H9 (cell line): ENCODE measurements at regions not wholly inside any gene's neighbourhood (a gene's known extent, or its start where the extent isn't known, plus 50 kb on each side); places are given as distances from the start of the nearest gene placed in this dataset.
"Not testable (repeated sequence)": the region's sequence is repeated elsewhere in the genome, so short reads cannot be mapped to it uniquely, and the experiment has no call there.

Experiments
- DNase-seq: peaks from one replicate; pipeline ENCODE4 v3.0.0-alpha.2; 2017
- H2AFZ ChIP-seq: one replicate; pipeline ENCODE4 v1.6.1; 2013; ENCODE audit warnings: mild to moderate bottlenecking, low read length, control low read depth, moderate library complexity
- H2AK5ac ChIP-seq: 2 replicates; pipeline ENCODE4 v1.6.1; 2013; ENCODE audit warnings: low read length, control low read depth, mixed read lengths; ENCODE audit not compliant: insufficient read length
- H2BK120ac ChIP-seq: one replicate; pipeline ENCODE4 v1.6.1; 2013; ENCODE audit warnings: low read depth, mild to moderate bottlenecking, low read length, control low read depth, inconsistent platforms; ENCODE audit not compliant: poor library complexity, severe bottlenecking
- H2BK12ac ChIP-seq: 2 replicates; pipeline ENCODE4 v1.6.1; 2013; ENCODE audit warnings: low read length, control low read depth, mixed read lengths, low read depth; ENCODE audit not compliant: insufficient read length
- H2BK15ac ChIP-seq: 2 replicates; pipeline ENCODE4 v1.6.1; 2013; ENCODE audit warnings: low read depth, low read length, control low read depth
- H2BK20ac ChIP-seq: one replicate; pipeline ENCODE4 v1.6.1; 2013; ENCODE audit warnings: low read depth, mild to moderate bottlenecking, low read length, control low read depth, inconsistent platforms; ENCODE audit not compliant: poor library complexity, severe bottlenecking
- H2BK5ac ChIP-seq: 2 replicates; pipeline ENCODE4 v1.6.1; 2013; ENCODE audit warnings: low read length, control low read depth, mixed read lengths; ENCODE audit not compliant: insufficient read length
- H3K14ac ChIP-seq: 2 replicates; pipeline ENCODE4 v1.6.1; 2013; ENCODE audit warnings: low read length, control low read depth; ENCODE audit not compliant: insufficient read depth
- H3K18ac ChIP-seq: 2 replicates; pipeline ENCODE4 v1.6.1; 2013; ENCODE audit warnings: low read depth, mild to moderate bottlenecking, mixed read lengths, low read length, control low read depth; ENCODE audit not compliant: insufficient read length
- H3K23ac ChIP-seq: 2 replicates; pipeline ENCODE4 v1.6.1; 2013; ENCODE audit warnings: low read length, control low read depth, mixed read lengths, low read depth; ENCODE audit not compliant: insufficient read length
- H3K23me2 ChIP-seq: 2 replicates; pipeline ENCODE4 v1.6.1; 2013; ENCODE audit warnings: low read depth, mild to moderate bottlenecking, mixed read lengths, low read length, control low read depth; ENCODE audit not compliant: insufficient read length, poor library complexity, severe bottlenecking
- H3K27ac ChIP-seq: 2 replicates; pipeline ENCODE4 v1.5.1; 2013; ENCODE audit warnings: low read length, control low read depth, mixed read lengths, low read depth; ENCODE audit not compliant: insufficient read length
- H3K27me3 ChIP-seq: 2 replicates; pipeline ENCODE4 v1.6.1; 2013; ENCODE audit warnings: low read length, control low read depth, inconsistent platforms; ENCODE audit not compliant: insufficient read depth
- H3K4ac ChIP-seq: 2 replicates; pipeline ENCODE4 v1.6.1; 2013; ENCODE audit warnings: low read depth, mild to moderate bottlenecking, control low read depth, inconsistent platforms, low read length, moderate library complexity
- H3K4me1 ChIP-seq: 2 replicates; pipeline ENCODE4 v1.6.1; 2013; ENCODE audit warnings: low read length, control low read depth, inconsistent platforms; ENCODE audit not compliant: insufficient read depth
- H3K4me2 ChIP-seq: 2 replicates; pipeline ENCODE4 v1.6.1; 2013; ENCODE audit warnings: low read length, control low read depth, mixed read lengths; ENCODE audit not compliant: insufficient read length, insufficient read depth
- H3K56ac ChIP-seq: 2 replicates; pipeline ENCODE4 v1.6.1; 2013; ENCODE audit warnings: low read depth, mild to moderate bottlenecking, mixed read lengths, low read length, control low read depth; ENCODE audit not compliant: insufficient read length
- H3K79me1 ChIP-seq: 2 replicates; pipeline ENCODE4 v1.6.1; 2013; ENCODE audit warnings: low read depth, mild to moderate bottlenecking, moderate library complexity, low read length, control low read depth, inconsistent platforms; ENCODE audit not compliant: insufficient read depth, poor library complexity, severe bottlenecking
- H3K79me2 ChIP-seq: 2 replicates; pipeline ENCODE4 v1.6.1; 2013; ENCODE audit warnings: low read length, control low read depth, inconsistent platforms; ENCODE audit not compliant: insufficient read depth
- H3K9ac ChIP-seq: 2 replicates; pipeline ENCODE4 v1.6.1; 2013; ENCODE audit warnings: low read length, control low read depth, mixed read lengths; ENCODE audit not compliant: insufficient read length; ENCODE audit errors: extremely low read depth
- H3K9me3 ChIP-seq: one replicate; pipeline ENCODE4 v1.6.1; 2013; ENCODE audit warnings: low read depth, low read length, inconsistent platforms; ENCODE audit not compliant: control insufficient read depth
- H3T11ph ChIP-seq: one replicate; pipeline ENCODE4 v1.6.1; 2013; ENCODE audit warnings: mild to moderate bottlenecking, low read length, control low read depth, inconsistent platforms
- H4K20me1 ChIP-seq: one replicate; pipeline ENCODE4 v1.6.1; 2013; ENCODE audit not compliant: control insufficient read depth, insufficient read length, insufficient read depth
- H4K5ac ChIP-seq: 2 replicates; pipeline ENCODE4 v1.6.1; 2013; ENCODE audit warnings: low read depth, mild to moderate bottlenecking, mixed read lengths, low read length, control low read depth; ENCODE audit not compliant: insufficient read length
- H4K8ac ChIP-seq: replicated peaks from 2 replicates; pipeline ENCODE4 v1.6.1; 2013; ENCODE audit warnings: low read length, control low read depth, mixed read lengths, low read depth; ENCODE audit not compliant: insufficient read length
- H4K91ac ChIP-seq: 2 replicates; pipeline ENCODE4 v1.6.1; 2013; ENCODE audit warnings: low read depth, mild to moderate bottlenecking, moderate library complexity, mixed read lengths, low read length, control low read depth; ENCODE audit not compliant: insufficient read length
- H3K27ac Mint-ChIP-seq, 3 experiments: 2 replicates in 2 of 3; 3 replicates in 1 of 3; pipeline ENCODE4 v1.8.0; 2020 to 2021; ENCODE audit warnings: mixed read lengths in 3 of 3, mild to moderate bottlenecking in 1 of 3, moderate library complexity in 1 of 3
- H3K27me3 Mint-ChIP-seq: 2 replicates; pipeline ENCODE4 v1.8.0; 2021; ENCODE audit warnings: low read depth, mild to moderate bottlenecking, moderate library complexity, mixed read lengths
- H3K36me3 Mint-ChIP-seq, 3 experiments: 2 replicates in 2 of 3; 3 replicates in 1 of 3; pipeline ENCODE4 v1.8.0; 2020 to 2021; ENCODE audit warnings: low read depth in 3 of 3, mixed read lengths in 3 of 3; ENCODE audit not compliant: insufficient read depth in 1 of 3
- H3K4me1 Mint-ChIP-seq, 2 experiments: 2 replicates each; pipeline ENCODE4 v1.8.0; 2020; ENCODE audit warnings: mixed read lengths in 2 of 2
- H3K4me3 Mint-ChIP-seq, 2 experiments: 2 replicates in 1 of 2; 3 replicates in 1 of 2; pipeline ENCODE4 v1.8.0; 2020 to 2021; ENCODE audit warnings: mild to moderate bottlenecking in 2 of 2, mixed read lengths in 2 of 2, moderate library complexity in 1 of 2
- H3K9me3 Mint-ChIP-seq, 2 experiments: 2 replicates in 1 of 2; 3 replicates in 1 of 2; pipeline ENCODE4 v1.8.0; 2020; ENCODE audit warnings: mild to moderate bottlenecking in 2 of 2, mixed read lengths in 2 of 2, moderate library complexity in 1 of 2
- WGBS: extraction: QIAGEN DNeasy Blood & Tissue Kit; methylation state at CpG from one replicate; pipeline ENCODE4 v1.1.7; 2013; ENCODE audit warnings: missing lambda C conversion rate, low lambda C conversion rate, mixed read lengths; ENCODE audit not compliant: insufficient read length; ENCODE audit errors: extremely low coverage; 5-methylcytosine and 5-hydroxymethylcytosine counted together
- TF ChIP-seq, protein P1 (sequence below): fragments of 200-600 bp; sonication (generic); conservative IDR thresholded peaks from 3 replicates; pipeline ENCODE4 v1.8.0; 2021; ENCODE audit warnings: antibody characterized with exemption, mild to moderate bottlenecking

DNA sequence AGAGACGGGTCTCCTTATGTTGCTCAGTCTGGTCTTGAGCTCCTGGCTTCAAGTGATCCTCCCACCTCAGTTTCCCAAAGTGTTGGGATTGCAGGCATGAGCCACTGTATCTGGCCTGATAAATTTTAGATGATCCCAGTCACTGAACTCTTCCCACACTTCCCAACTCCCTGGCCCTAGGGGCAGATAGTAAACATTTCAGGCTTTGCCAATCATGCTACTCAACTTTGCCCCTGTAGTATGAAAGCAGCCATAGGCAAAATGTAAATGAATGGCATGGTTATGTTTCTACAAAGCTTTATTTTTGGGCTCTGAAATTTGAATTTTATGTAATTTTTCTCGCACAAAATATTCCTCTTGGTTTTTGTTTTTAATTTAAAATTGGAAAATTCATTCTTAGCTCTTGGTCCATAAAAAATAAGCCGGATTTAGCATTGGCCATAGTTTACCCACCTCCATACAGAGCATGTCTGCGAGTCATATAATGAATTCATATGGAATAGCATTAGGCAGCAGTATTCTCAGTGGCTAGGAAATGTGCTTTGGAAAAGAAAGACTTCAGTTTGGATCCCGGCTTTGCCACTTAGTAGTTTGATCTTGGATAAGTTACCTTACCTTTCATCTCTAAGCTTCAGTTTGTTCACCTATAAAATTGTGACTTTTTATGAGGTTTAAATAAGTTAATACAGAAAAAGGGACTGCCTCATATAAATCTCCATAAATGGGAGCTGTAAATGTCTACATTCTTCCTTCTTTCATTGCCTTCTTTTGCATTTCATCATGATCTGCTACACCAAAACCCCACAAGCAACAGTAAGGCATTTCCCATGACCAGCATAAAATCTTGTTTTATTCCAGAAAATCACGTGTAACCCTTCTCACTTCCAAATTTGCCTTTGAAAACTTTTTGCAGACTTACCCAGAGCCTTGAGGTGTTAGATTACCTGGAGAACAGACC lies 360.3 kb upstream of the TPM1 start:
- no CpG with 5 or more reads among the region's 6 CpGs for WGBS
- Histone ChIP-seq H3K18ac (no peak overlapping the region), H3K4me1 (no peaks in the 10 kb centered on the region), H3K56ac (no peak overlapping the region), H2BK20ac (no peak overlapping the region), H3K23ac (no peak overlapping the region), H2BK120ac (no peak overlapping the region), H4K5ac (no peak overlapping the region), H2BK5ac (no peak overlapping the region), H4K8ac (no peak overlapping the region), H3K14ac (no peak overlapping the region), H3K27me3 (no peaks in the 10 kb centered on the region), H4K91ac (no peak overlapping the region), H4K20me1 (no peaks in the 10 kb centered on the region), H3K9me3 (no peaks in the 10 kb centered on the region), H3K79me1 (no peaks in the 10 kb centered on the region), H2AK5ac (no peak overlapping the region), H3T11ph (no peak overlapping the region), H3K23me2 (no peaks in the 10 kb centered on the region), H3K79me2 (no peaks in the 10 kb centered on the region), H2AFZ (no peak overlapping the region), H3K27ac (no peak overlapping the region), H2BK15ac (no peak overlapping the region), H3K4me2 (no peak overlapping the region), H3K4ac (no peak overlapping the region), H2BK12ac (no peak overlapping the region), H3K9ac (no peak overlapping the region)
- Mint-ChIP-seq H3K9me3 (no peaks in the 10 kb centered on the region), H3K27ac (no peak overlapping the region), H3K4me1 (no peaks in the 10 kb centered on the region), H3K27me3 (no peaks in the 10 kb centered on the region), H3K36me3 (peaks cover 0 to 5% (median 0%) of the 10 kb centered on the region in 3 experiments; a peak in 3 of 7 replicates), H3K4me3 (no peak overlapping the region)
- DNase-seq, result no peak
- TF ChIP-seq, protein P1, sequence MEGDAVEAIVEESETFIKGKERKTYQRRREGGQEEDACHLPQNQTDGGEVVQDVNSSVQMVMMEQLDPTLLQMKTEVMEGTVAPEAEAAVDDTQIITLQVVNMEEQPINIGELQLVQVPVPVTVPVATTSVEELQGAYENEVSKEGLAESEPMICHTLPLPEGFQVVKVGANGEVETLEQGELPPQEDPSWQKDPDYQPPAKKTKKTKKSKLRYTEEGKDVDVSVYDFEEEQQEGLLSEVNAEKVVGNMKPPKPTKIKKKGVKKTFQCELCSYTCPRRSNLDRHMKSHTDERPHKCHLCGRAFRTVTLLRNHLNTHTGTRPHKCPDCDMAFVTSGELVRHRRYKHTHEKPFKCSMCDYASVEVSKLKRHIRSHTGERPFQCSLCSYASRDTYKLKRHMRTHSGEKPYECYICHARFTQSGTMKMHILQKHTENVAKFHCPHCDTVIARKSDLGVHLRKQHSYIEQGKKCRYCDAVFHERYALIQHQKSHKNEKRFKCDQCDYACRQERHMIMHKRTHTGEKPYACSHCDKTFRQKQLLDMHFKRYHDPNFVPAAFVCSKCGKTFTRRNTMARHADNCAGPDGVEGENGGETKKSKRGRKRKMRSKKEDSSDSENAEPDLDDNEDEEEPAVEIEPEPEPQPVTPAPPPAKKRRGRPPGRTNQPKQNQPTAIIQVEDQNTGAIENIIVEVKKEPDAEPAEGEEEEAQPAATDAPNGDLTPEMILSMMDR, result no peak

DNA sequence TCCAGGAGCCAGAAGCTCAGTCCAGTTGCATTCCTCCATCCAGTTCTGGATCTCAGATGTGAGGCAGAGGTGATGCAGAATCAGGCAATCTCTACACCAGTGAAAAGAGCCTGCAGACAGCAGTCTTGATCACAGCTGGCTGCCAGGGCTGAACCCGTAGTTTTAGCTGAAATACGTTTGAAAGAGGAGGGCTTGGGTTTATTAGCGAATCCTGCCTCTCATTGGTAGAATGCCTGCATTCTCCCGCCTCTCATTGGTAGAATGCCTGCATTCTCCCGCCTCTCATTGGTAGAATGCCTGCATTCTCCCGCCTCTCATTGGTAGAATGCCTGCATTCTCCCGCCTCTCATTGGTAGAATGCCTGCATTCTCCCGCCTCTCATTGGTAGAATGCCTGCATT lies 359.4 kb upstream of the TPM1 start:
- H2AFZ ChIP-seq, H4K5ac ChIP-seq, H3K14ac ChIP-seq, H3K9me3 ChIP-seq, H3K4ac ChIP-seq, H3K9me3 Mint-ChIP-seq, H3K23me2 ChIP-seq, H3K27ac Mint-ChIP-seq, H4K8ac ChIP-seq, H2BK5ac ChIP-seq, H3K9ac ChIP-seq, H2BK15ac ChIP-seq, H3K4me1 Mint-ChIP-seq, H2BK12ac ChIP-seq, DNase-seq, H4K91ac ChIP-seq, H3K4me1 ChIP-seq, H3K23ac ChIP-seq, H3K56ac ChIP-seq, H3K27ac ChIP-seq, H3T11ph ChIP-seq, H3K4me2 ChIP-seq, H2BK20ac ChIP-seq, H3K4me3 Mint-ChIP-seq, H3K18ac ChIP-seq, H3K27me3 ChIP-seq, H2AK5ac ChIP-seq, H3K27me3 Mint-ChIP-seq, H2BK120ac ChIP-seq, H3K79me2 ChIP-seq, H3K79me1 ChIP-seq, H3K36me3 Mint-ChIP-seq, H4K20me1 ChIP-seq: not testable (repeated sequence)
- WGBS, result no CpG with 5 or more reads among the region's 8 CpGs
